BJ (cell line): ENCODE measurements at regions not wholly inside any gene's neighbourhood (a gene's known extent, or its start where the extent isn't known, plus 50 kb on each side); places are given as distances from the start of the nearest gene placed in this dataset.

Experiments
- CTCF ChIA-PET: fragments of 350-600 bp; formaldehyde crosslinking; extraction: SDS; loops from one replicate; lab custom pipeline; 2021; ENCODE audit warnings: antibody characterized with exemption, inconsistent platforms; lab: Yijun Ruan, JAX
- POLR2A ChIA-PET: fragments of 300-600 bp; sonication (Branson Sonifier 250); formaldehyde crosslinking; extraction: SDS; loops from one replicate; lab custom pipeline; 2021; ENCODE audit warnings: antibody characterized with exemption; lab: Charles Lee
- DNase-seq: peaks from one replicate; pipeline ENCODE4 v3.0.0-alpha.2; 2011; ENCODE audit warnings: low read depth
- H3K27me3 ChIP-seq: 2 replicates; pipeline ENCODE4 v1.6.0; 2011; ENCODE audit warnings: low read length; ENCODE audit not compliant: control insufficient read depth, insufficient read depth
- H3K36me3 ChIP-seq: 2 replicates; pipeline ENCODE4 v1.5.1; 2011; ENCODE audit warnings: low read length; ENCODE audit not compliant: control insufficient read depth, insufficient read depth
- H3K4me3 ChIP-seq: 2 replicates; pipeline ENCODE4 v1.5.1; 2011; ENCODE audit warnings: low read depth, mild to moderate bottlenecking, control low read depth, low read length
- CTCF ChIP-seq: IDR thresholded peaks from 2 replicates; pipeline ENCODE4 v1.5.1; 2011; ENCODE audit warnings: low read depth, mild to moderate bottlenecking, control low read depth, inconsistent platforms, low read length, moderate library complexity; ENCODE audit not compliant: insufficient read depth

- no peak for TF ChIP-seq CTCF
- ChIA-PET POLR2A (no interaction called here), CTCF (interaction anchor here (1.6 to 5.6 kb wide), 2 partner anchors 54 to 501 kb away, joined by 4 to 41 read pairs; no protein-coding TSS in a partner anchor)
- H3K4me3 ChIP-seq, result no peak overlapping the region
- no peaks in the 10 kb centered on the region for H3K27me3 ChIP-seq
- H3K36me3 ChIP-seq, result no peaks in the 10 kb centered on the region
- DNase-seq, result no peak
Measured at GRCh38 chr18:10018289-10018688, 104.5 kb downstream of the VAPA start.

- TF ChIP-seq CTCF, result no peak
- no peak for DNase-seq
- CTCF ChIA-PET, result interaction anchor here (1.6 to 5.6 kb wide), 2 partner anchors 52 to 499 kb away, joined by 4 to 41 read pairs; no protein-coding TSS in a partner anchor
- no peak overlapping the region for H3K4me3 ChIP-seq
- POLR2A ChIA-PET, result no interaction called here
- no peaks in the 10 kb centered on the region for H3K36me3 ChIP-seq
- no peaks in the 10 kb centered on the region for H3K27me3 ChIP-seq
Measured at GRCh38 chr18:10020171-10020570, 106.4 kb downstream of the VAPA start.

GRCh38 chr18:10022365-10022764 is 108.5 kb downstream of the VAPA start:
- no peak for DNase-seq
- Histone ChIP-seq H3K4me3 (no peak overlapping the region), H3K36me3 (no peaks in the 10 kb centered on the region), H3K27me3 (no peaks in the 10 kb centered on the region)
- no peak for TF ChIP-seq CTCF
- POLR2A ChIA-PET, result no interaction called here
- CTCF ChIA-PET, result interaction anchor here (1.2 kb wide), 1 partner anchor 50 kb away, joined by 3 read pairs; no protein-coding TSS in a partner anchor

DNA sequence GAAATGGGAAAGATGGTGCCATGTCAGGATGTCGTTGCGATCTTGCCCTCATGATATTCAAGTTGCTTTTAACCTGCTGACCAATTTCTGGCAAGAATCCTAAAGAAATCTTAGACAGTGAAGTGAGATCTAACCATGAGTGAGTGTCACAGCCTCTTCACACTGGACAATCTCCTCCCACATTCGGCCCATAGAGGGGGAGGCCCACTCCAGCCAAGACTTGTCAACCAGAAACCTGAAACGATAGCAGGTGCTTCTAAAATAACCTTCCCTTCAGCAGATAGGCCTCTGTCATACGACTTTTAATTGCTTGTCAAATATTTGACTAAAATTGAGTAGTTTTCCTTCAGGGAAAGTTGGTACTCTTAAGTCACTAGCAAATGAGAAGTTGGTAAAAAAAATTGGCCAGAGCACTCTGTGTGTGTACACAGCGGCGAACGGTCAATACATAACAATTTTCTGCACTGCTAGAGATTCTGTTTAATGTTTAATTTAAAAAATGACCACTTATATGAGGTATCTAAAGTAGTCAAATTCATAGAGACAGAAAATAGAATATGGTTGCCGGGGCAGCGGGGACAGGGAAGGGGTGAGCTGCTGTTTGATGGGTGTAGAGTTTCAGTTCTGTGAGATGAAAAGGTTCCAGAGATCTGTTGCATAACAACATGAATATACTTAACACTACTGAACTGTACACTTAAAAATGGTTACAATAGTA is 110.2 kb downstream of the VAPA start:
- H3K4me3 ChIP-seq, result no peak overlapping the region
- ChIA-PET POLR2A (no interaction called here), CTCF (no interaction called here)
- no peaks in the 10 kb centered on the region for H3K27me3 ChIP-seq
- no peaks in the 10 kb centered on the region for H3K36me3 ChIP-seq
- DNase-seq, result no peak
- TF ChIP-seq CTCF, result no peak

- Histone ChIP-seq H3K36me3 (no peaks in the 10 kb centered on the region), H3K27me3 (no peaks in the 10 kb centered on the region), H3K4me3 (no peak overlapping the region)
- no peak for TF ChIP-seq CTCF
- POLR2A ChIA-PET, result no interaction called here
- DNase-seq, result no peak
- CTCF ChIA-PET, result no interaction called here
Measured at GRCh38 chr18:10025711-10026670, 112.2 kb downstream of the VAPA start.
